ENCODE measurements at regions not wholly inside any gene's neighbourhood (a gene's known extent, or its start where the extent isn't known, plus 50 kb on each side); places are given as distances from the start of the nearest gene placed in this dataset.

DNA sequence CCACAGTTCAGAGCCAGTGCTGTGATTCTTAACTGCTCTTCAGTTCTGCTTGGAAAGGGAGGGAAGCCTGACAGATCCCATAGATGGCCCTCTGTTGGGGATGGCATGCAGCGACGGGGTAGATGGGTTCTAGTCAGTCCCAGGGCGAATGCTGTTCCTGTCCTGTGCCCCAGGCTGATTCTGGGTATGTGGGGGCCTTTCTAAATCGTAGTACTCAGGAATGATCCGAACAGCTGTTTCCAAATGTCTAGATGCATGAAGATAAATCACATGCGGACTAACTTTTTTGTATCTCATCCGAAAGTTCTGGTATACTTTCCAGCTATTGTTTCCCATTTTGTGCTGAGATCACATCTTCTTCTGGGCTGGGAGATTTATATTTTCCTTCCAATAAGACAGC lies 186.0 kb upstream of the MKI67 start:
- DNase-seq (ENCODE audit: extremely low read depth, low read depth) = no peak
- TF ChIP-seq, protein P1, sequence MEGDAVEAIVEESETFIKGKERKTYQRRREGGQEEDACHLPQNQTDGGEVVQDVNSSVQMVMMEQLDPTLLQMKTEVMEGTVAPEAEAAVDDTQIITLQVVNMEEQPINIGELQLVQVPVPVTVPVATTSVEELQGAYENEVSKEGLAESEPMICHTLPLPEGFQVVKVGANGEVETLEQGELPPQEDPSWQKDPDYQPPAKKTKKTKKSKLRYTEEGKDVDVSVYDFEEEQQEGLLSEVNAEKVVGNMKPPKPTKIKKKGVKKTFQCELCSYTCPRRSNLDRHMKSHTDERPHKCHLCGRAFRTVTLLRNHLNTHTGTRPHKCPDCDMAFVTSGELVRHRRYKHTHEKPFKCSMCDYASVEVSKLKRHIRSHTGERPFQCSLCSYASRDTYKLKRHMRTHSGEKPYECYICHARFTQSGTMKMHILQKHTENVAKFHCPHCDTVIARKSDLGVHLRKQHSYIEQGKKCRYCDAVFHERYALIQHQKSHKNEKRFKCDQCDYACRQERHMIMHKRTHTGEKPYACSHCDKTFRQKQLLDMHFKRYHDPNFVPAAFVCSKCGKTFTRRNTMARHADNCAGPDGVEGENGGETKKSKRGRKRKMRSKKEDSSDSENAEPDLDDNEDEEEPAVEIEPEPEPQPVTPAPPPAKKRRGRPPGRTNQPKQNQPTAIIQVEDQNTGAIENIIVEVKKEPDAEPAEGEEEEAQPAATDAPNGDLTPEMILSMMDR (IDR thresholded peaks at IDR 0.05; ENCODE audit: low read depth, low read length) = no peak

DNA sequence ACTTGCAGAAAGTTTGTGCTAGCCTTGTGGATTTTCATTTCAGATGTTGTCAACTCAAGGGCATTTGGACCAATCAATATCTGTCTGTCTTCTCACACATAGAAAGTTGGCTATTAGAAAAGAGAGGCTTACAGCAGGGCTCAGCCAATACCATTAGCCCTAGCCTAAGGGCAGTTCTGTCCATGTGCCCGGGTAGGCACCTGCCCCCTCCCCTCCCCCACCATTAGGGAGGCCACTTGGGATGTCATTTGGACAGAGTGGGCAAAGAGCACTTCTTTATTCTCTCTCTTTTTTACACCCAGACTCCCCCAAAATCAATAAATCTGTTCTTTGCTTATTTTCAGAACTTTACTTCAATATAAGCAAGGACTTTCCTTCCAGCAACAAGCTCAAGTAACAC lies 188.5 kb upstream of the MKI67 start:
- DNase-seq (ENCODE audit: extremely low read depth, low read depth) = no peak
- TF ChIP-seq, protein P1 (IDR thresholded peaks at IDR 0.05; ENCODE audit: low read depth, low read length) = no peak

DNA sequence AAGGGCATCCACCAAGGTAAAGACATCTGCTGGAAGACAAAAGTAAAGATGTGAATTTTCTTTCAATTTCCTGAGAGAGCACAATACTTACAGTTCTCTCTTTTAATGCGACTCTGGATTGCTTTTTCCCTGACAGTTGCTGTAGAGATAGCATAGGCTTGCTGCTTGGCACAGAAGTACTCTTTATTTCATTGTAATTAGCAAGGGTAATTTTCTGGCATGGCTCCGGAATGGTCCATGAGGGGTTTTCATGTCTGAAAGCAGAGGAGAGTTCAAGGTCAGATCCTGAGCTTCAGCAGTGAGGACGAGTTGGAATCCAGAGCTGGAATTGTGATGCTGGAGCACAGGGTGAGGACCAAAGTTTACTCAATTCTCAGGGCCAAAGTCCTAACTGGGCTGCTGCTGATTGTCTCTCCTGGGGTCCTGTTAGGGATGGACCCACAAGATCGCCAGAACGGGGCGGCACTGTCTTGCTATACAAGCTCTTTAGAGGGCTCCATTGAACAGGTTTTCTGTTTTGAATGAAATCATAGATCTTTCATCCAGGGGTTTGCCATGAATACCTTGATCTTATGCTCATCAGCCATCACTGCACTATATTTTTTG lies 190.0 kb upstream of the MKI67 start:
- TF ChIP-seq, protein P1 (IDR thresholded peaks at IDR 0.05; ENCODE audit: low read depth, low read length) = no peak
- no peak for DNase-seq (ENCODE audit: extremely low read depth, low read depth)

DNA sequence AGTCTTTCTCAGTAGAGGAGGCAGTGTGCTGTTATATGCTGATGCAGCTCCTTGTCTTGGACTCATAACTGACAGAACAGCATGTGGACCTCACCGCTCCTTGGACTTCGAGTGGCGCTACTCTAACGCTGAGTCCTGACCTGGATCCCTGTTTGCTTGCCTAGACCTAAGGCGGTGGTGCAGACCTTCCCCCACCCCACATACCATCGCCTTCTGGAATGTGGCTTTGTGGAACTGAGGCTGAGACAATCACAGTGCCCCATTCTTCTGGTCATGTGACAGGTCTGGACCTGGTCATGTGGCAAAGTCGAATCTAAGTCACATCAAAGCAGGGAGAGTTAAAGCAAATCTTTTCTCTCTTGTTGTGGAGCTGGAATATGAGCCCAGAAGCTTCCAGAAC lies 190.7 kb upstream of the MKI67 start:
- DNase-seq (ENCODE audit: extremely low read depth, low read depth) = no peak
- TF ChIP-seq, protein P1 (IDR thresholded peaks at IDR 0.05; ENCODE audit: low read depth, low read length) = no peak

DNA sequence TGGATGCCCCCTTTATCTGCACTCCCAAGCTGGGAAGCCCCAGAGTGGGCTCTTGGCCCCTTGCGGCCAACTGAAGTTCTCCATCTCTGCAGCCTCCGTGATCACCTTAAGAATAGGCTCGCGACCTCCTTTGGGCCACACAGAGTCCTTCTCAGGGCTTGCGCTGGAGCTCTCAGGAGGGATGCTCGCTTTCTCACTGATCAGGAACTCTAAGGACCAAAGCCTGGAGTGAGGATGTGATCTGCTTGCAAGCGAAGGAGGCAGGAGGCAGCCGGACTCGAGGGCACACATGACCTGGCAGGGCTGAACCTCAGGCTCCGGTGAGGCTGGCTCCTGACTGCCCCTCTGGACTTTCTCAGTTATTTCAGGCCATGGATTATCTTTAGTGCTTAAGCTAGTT lies 192.1 kb upstream of the MKI67 start:
- no peak for DNase-seq (ENCODE audit: extremely low read depth, low read depth)
- TF ChIP-seq, protein P1 (IDR thresholded peaks at IDR 0.05; ENCODE audit: low read depth, low read length) = no peak

DNA sequence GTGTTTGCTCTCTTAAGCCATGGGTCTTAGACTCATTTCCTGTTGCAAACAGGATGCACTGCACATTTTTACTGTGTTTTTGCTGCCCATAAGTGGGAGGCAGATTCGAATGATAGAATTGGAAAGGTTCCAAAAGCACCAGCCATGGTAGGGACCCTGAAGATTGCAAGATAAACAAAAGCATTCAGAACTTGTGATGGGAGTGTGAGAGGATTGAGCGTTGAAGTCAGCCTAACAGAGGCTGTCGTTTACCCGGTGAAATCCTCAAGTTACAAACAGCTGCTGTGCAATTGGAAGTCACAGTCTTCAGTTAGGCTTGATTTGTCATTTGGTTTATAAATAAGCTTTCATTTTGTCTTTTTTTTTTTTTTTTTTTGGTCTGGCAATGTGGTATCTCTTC lies 192.7 kb upstream of the MKI67 start:
- TF ChIP-seq, protein P1 (IDR thresholded peaks at IDR 0.05; ENCODE audit: low read depth, low read length) = no peak
- DNase-seq (ENCODE audit: extremely low read depth, low read depth) = no peak

DNA sequence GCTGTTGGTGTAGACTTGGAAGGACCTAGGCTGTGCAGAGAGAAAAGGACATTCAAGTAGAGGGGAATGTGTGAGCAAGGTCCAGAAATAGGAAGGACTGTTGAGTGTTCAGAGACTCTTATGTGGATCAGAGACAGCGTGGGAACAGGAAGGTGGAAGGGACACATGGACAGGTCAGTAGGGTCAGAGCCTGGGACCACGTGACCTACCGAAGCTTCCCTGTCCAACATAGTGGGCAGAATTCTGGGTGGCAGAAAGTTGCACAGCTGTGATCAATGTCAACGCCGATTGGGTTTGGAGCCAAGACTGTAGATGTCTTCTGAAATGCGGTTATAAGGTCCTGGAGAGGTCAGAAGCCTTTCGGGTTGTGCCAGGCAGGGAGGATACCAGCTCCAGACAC lies 195.9 kb upstream of the MKI67 start:
- TF ChIP-seq, protein P1 (IDR thresholded peaks at IDR 0.05; ENCODE audit: low read depth, low read length) = no peak
- DNase-seq (ENCODE audit: extremely low read depth, low read depth) = no peak
